IMR-90 (cell line): ENCODE measurements at regions not wholly inside any gene's neighbourhood (a gene's known extent, or its start where the extent isn't known, plus 50 kb on each side); places are given as distances from the start of the nearest gene placed in this dataset.
A peak's percentile ranks its signal among the peaks of the same experiment; 100 is the strongest.

Experiments used
- ATAC-seq: fragments of 200-7000 bp; cut with Tn5 transposase; 2 replicates; pipeline ENCODE4 v1.9.1; 2020; ENCODE audit warnings: low read depth, mild to moderate bottlenecking, moderate library complexity
- BruUV-seq: library from RNA; stranded (reverse); fragments of 400-500 nt; replicated peaks from 2 replicates; lab custom pipeline; 2021; lab: Mats Ljungman, UMichigan
- CTCF ChIA-PET: fragments of 300-600 bp; formaldehyde crosslinking; extraction: SDS; loops from one replicate; lab custom pipeline; 2021; ENCODE audit warnings: antibody characterized with exemption; lab: Yijun Ruan, JAX
- POLR2A ChIA-PET: fragments of 300-600 bp; sonication (Branson Sonifier 250); formaldehyde crosslinking; loops from one replicate; lab custom pipeline; 2022; ENCODE audit warnings: antibody characterized with exemption; ENCODE audit not compliant: unreplicated experiment; lab: Charles Lee
- DNase-seq: peaks from one replicate; pipeline ENCODE4 v3.0.0; 2013
- H2AFZ ChIP-seq: replicated peaks from 2 replicates; pipeline ENCODE3; 2013; ENCODE audit warnings: low read length, mild to moderate bottlenecking; ENCODE audit not compliant: poor library complexity
- H2AK5ac ChIP-seq: 2 replicates; pipeline ENCODE4 v1.6.1; 2013; ENCODE audit warnings: low read depth, low read length, inconsistent platforms
- H2AK9ac ChIP-seq: replicated peaks from 2 replicates; pipeline ENCODE3; 2013; ENCODE audit warnings: mild to moderate bottlenecking, low read depth, low read length, moderate library complexity; ENCODE audit not compliant: poor library complexity
- H2BK120ac ChIP-seq: 2 replicates; pipeline ENCODE4 v1.6.1; 2013; ENCODE audit warnings: low read depth, low read length, inconsistent platforms
- H2BK15ac ChIP-seq: 3 replicates; pipeline ENCODE4 v1.6.1; 2013; ENCODE audit warnings: low read depth, low read length, inconsistent platforms
- H2BK20ac ChIP-seq: 2 replicates; pipeline ENCODE4 v1.6.1; 2013; ENCODE audit warnings: low read depth, mild to moderate bottlenecking, inconsistent platforms, low read length, moderate library complexity
- H2BK5ac ChIP-seq: 2 replicates; pipeline ENCODE4 v1.6.1; 2013; ENCODE audit warnings: mild to moderate bottlenecking, low read depth, low read length, inconsistent platforms; ENCODE audit not compliant: poor library complexity, severe bottlenecking
- H3K14ac ChIP-seq: replicated peaks from 2 replicates; pipeline ENCODE4 v1.6.1; 2013; ENCODE audit warnings: low read depth, low read length, inconsistent platforms
- H3K18ac ChIP-seq: 2 replicates; pipeline ENCODE4 v1.6.1; 2013; ENCODE audit warnings: low read depth, low read length, control low read depth
- H3K23ac ChIP-seq: 2 replicates; pipeline ENCODE4 v1.6.1; 2013; ENCODE audit warnings: low read depth, low read length, inconsistent platforms
- H3K27ac ChIP-seq: 2 replicates; pipeline ENCODE4 v1.5.1; 2013; ENCODE audit warnings: mild to moderate bottlenecking, control low read depth, low read length; ENCODE audit not compliant: insufficient read depth
- H3K27me3 ChIP-seq: 2 replicates; pipeline ENCODE4 v1.6.1; 2013; ENCODE audit warnings: low read length; ENCODE audit not compliant: control insufficient read depth, insufficient read depth
- H3K36me3 ChIP-seq: 2 replicates; pipeline ENCODE4 v1.6.1; 2013; ENCODE audit warnings: low read length, mixed read lengths; ENCODE audit not compliant: control insufficient read depth, insufficient read depth
- H3K4ac ChIP-seq: 2 replicates; pipeline ENCODE4 v1.6.1; 2013; ENCODE audit warnings: low read depth, low read length, inconsistent platforms
- H3K4me1 ChIP-seq: 2 replicates; pipeline ENCODE4 v1.6.1; 2013; ENCODE audit warnings: low read length, mixed read lengths; ENCODE audit not compliant: control insufficient read depth, insufficient read depth
- H3K4me2 ChIP-seq: 2 replicates; pipeline ENCODE4 v1.6.1; 2013; ENCODE audit warnings: low read depth, mild to moderate bottlenecking, control low read depth, low read length, moderate library complexity
- H3K4me3 ChIP-seq: 2 replicates; pipeline ENCODE4 v1.5.1; 2013; ENCODE audit warnings: low read depth, mild to moderate bottlenecking, control low read depth, low read length, moderate library complexity; ENCODE audit not compliant: insufficient read depth
- H3K56ac ChIP-seq: 2 replicates; pipeline ENCODE4 v1.6.1; 2013; ENCODE audit warnings: low read length, inconsistent platforms; ENCODE audit not compliant: insufficient read depth; ENCODE audit errors: extremely low read depth
- H3K79me1 ChIP-seq, 2 experiments: 2 replicates each; pipeline ENCODE4 v1.6.1; 2013; ENCODE audit warnings: low read length in 2 of 2, inconsistent platforms in 1 of 2, low read depth in 1 of 2
- H3K9ac ChIP-seq: 2 replicates; pipeline ENCODE4 v1.6.1; 2013; ENCODE audit warnings: low read depth, low read length, control low read depth
- H3K9me1 ChIP-seq: 2 replicates; pipeline ENCODE4 v1.6.1; 2013; ENCODE audit warnings: low read length, inconsistent platforms; ENCODE audit not compliant: insufficient read depth
- H3K9me3 ChIP-seq: 2 replicates; pipeline ENCODE4 v1.6.1; 2013; ENCODE audit warnings: low read length; ENCODE audit not compliant: control insufficient read depth, insufficient read depth
- H4K20me1 ChIP-seq: 2 replicates; pipeline ENCODE4 v1.6.1; 2013; ENCODE audit warnings: low read length, inconsistent platforms; ENCODE audit not compliant: insufficient read depth
- H4K5ac ChIP-seq: 2 replicates; pipeline ENCODE4 v1.6.1; 2013; ENCODE audit warnings: mild to moderate bottlenecking, low read depth, low read length, control low read depth
- H4K8ac ChIP-seq, 2 experiments: 2 replicates each; pipeline ENCODE4 v1.6.1; 2013; ENCODE audit warnings: low read depth in 2 of 2, low read length in 2 of 2, control low read depth in 1 of 2, inconsistent platforms in 1 of 2
- H4K91ac ChIP-seq: 2 replicates; pipeline ENCODE4 v1.6.1; 2013; ENCODE audit warnings: low read depth, low read length, inconsistent platforms; ENCODE audit not compliant: insufficient read depth
- MAFK ChIP-seq: IDR thresholded peaks from 2 replicates; pipeline ENCODE4 v1.6.1; 2012; ENCODE audit warnings: low read depth, low read length, improper control_type of control experiment
- RCOR1 ChIP-seq: IDR thresholded peaks from 2 replicates; pipeline ENCODE4 v1.6.1; 2012; ENCODE audit warnings: mild to moderate bottlenecking, low read length, improper control_type of control experiment; ENCODE audit not compliant: insufficient replicate concordance
- WGBS, 2 experiments: methylation state at CpG; one replicate each; pipeline versions ENCODE4 v1.1.5 to v1.1.7; 2013; ENCODE audit warnings: missing lambda C conversion rate in 2 of 2; ENCODE audit not compliant: insufficient read length in 1 of 2; ENCODE audit errors: extremely low coverage in 2 of 2; 5-methylcytosine and 5-hydroxymethylcytosine counted together
- dilution Hi-C: fragments of 300-500 bp; cut with HindIII; formaldehyde crosslinking; loops from one replicate; pipeline ENCODE4 v1.14.3; 2018; ENCODE audit warnings: low sequenced_read_pairs; ENCODE audit not compliant: unreplicated experiment
- in situ Hi-C: fragments of 300-500 bp; cut with MboI; formaldehyde crosslinking; loops from 3 replicates; pipeline ENCODE4 v1.14.3; 2019; ENCODE audit warnings: low sequenced_read_pairs, inconsistent platforms, mixed read lengths
- intact Hi-C: fragments of 100-400 bp; cut with micrococcal nuclease; formaldehyde crosslinking; loops from 2 replicates; pipeline ENCODE4 v1.10.0; 2022

GRCh38 chr6:141701732-141702131, 431.0 kb upstream of the GJE1 start:
- POLR2A ChIA-PET, result no interaction called here
- Histone ChIP-seq H3K18ac (no peak overlapping the region), H3K56ac (no peak overlapping the region), H3K4ac (no peak overlapping the region), H2BK20ac (no peak overlapping the region), H2BK5ac (no peak overlapping the region), H2BK15ac (no peak overlapping the region), H3K79me1 (no peaks in the 10 kb centered on the region), H3K4me2 (no peak overlapping the region), H3K9me1 (no peaks in the 10 kb centered on the region), H4K20me1 (no peaks in the 10 kb centered on the region), H4K91ac (no peak overlapping the region), H4K8ac (no peak overlapping the region), H2AK5ac (no peak overlapping the region), H3K4me1 (no peaks in the 10 kb centered on the region), H4K5ac (no peak overlapping the region), H3K27me3 (no peaks in the 10 kb centered on the region), H3K9me3 (no peaks in the 10 kb centered on the region), H2BK120ac (no peak overlapping the region), H3K9ac (no peak overlapping the region), H3K14ac (no peak overlapping the region), H2AFZ (no peak overlapping the region), H3K4me3 (no peak overlapping the region), H3K36me3 (no peaks in the 10 kb centered on the region), H3K23ac (no peak overlapping the region), H2AK9ac (no peak overlapping the region), H3K27ac (no peak overlapping the region)
- dilution Hi-C loops, result no loop called here
- ATAC-seq (no peak), DNase-seq (no peak)
- CTCF ChIA-PET, result no interaction called here
- intact Hi-C loops, result no loop called here
- in situ Hi-C loops, result no loop called here
- no TSS peak for BruUV-seq
- WGBS, 2 experiments, result no CpG with 5 or more reads among the region's 2 CpGs
- TF ChIP-seq MAFK, result peak; percentile 58
- TF ChIP-seq RCOR1, result no peak
